PFSK-1 (cell line): ENCODE measurements at regions not wholly inside any gene's neighbourhood (a gene's known extent, or its start where the extent isn't known, plus 50 kb on each side); places are given as distances from the start of the nearest gene placed in this dataset.

Source experiments
- FOXP2 ChIP-seq: optimal IDR thresholded peaks from 2 replicates; pipeline ENCODE3; 2011; ENCODE audit warnings: borderline replicate concordance, control low read depth, inconsistent platforms; ENCODE audit not compliant: insufficient read depth; ENCODE audit errors: extremely low read length, extremely low read depth
- POLR2AphosphoS5 ChIP-seq: IDR thresholded peaks from 2 replicates; pipeline ENCODE4 v1.6.1; 2012; ENCODE audit warnings: low read depth, mild to moderate bottlenecking, control low read depth, low read length, moderate library complexity
- TAF1 ChIP-seq: IDR thresholded peaks from 2 replicates; pipeline ENCODE4 v1.6.1; 2012; ENCODE audit warnings: low read length, control low read depth, borderline replicate concordance; ENCODE audit not compliant: insufficient read depth

DNA sequence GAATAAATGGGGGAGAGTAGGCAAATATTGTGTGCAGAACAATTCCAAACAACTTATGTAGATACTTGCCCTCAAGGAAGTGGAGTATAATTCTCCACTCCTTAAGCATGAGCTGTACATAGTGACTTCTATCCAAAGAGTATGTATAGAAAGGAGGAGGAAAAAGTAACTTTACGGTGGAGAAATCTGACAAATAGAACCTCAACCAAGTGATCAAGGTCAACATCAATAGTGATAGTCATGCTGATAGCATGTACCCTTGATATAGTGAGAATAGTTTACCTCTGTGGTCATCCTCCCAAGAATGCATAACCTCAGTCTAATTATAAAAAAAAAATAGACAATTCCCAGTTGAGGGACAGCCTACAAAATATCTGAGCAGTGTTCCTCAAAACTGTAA is 89.1 kb upstream of the NANOS1 start:
- no peak for TF ChIP-seq POLR2AphosphoS5
- TF ChIP-seq FOXP2, result no peak
- TF ChIP-seq TAF1, result no peak
